Ovary (tissue), 7 donors: ENCODE measurements at regions not wholly inside any gene's neighbourhood (a gene's known extent, or its start where the extent isn't known, plus 50 kb on each side); places are given as distances from the start of the nearest gene placed in this dataset.

Source experiments
- DNase-seq, 5 donors: peaks; one replicate each; pipeline ENCODE4 v3.0.0-alpha.2; 2019 to 2020
- H3K27ac ChIP-seq, 2 donors: fragments of 200-600 bp; one replicate each; pipeline versions ENCODE4 v1.5.1 to v1.8.0; 2019 to 2022
- H3K27me3 ChIP-seq: fragments of 200-600 bp; one replicate; pipeline ENCODE4 v1.8.0; 2022
- H3K36me3 ChIP-seq: fragments of 200-600 bp; sonication (generic); one replicate; pipeline ENCODE4 v1.5.1; 2019
- H3K4me1 ChIP-seq: one replicate; pipeline ENCODE4 v1.8.1; 2013; ENCODE audit warnings: mild to moderate bottlenecking, moderate library complexity; ENCODE audit not compliant: insufficient read depth
- H3K4me3 ChIP-seq: fragments of 200-600 bp; sonication (generic); one replicate; pipeline ENCODE4 v1.5.1; 2017
- H3K9me3 ChIP-seq, 2 donors: fragments of 200-600 bp in 1 of 2; sonication (generic) in 1 of 2; one replicate each; pipeline versions ENCODE4 v1.5.1 to v1.8.1; 2013 to 2019; ENCODE audit warnings: mild to moderate bottlenecking in 1 of 2, moderate library complexity in 1 of 2
- CTCF ChIP-seq, 3 donors: fragments of 450-650 bp in 2 of 3; fragments of 200-600 bp in 1 of 3; IDR thresholded peaks; one replicate each; pipeline versions ENCODE4 v1.5.1 to v1.8.0; 2016 to 2022; ENCODE audit warnings: antibody characterized with exemption in 3 of 3, mild to moderate bottlenecking in 1 of 3
- EP300 ChIP-seq: sonication (generic); formaldehyde crosslinking; IDR thresholded peaks from one replicate; pipeline ENCODE4 v1.6.1; 2017; ENCODE audit warnings: antibody characterized with exemption
- POLR2A ChIP-seq: fragments of 450-650 bp; IDR thresholded peaks from one replicate; pipeline ENCODE4 v1.6.1; 2017; ENCODE audit warnings: antibody characterized with exemption, mild to moderate bottlenecking, moderate library complexity
- WGBS, 3 donors: extraction: QIAGEN DNeasy Blood & Tissue Kit in 1 of 3; methylation state at CpG; one replicate each; pipeline versions ENCODE4 v1.1.5 to v1.1.7; 2013 to 2017; 5-methylcytosine and 5-hydroxymethylcytosine counted together
- intact Hi-C, 4 donors: fragments of 100-400 bp; cut with DNase I; formaldehyde crosslinking; loops; one replicate each; pipeline versions ENCODE4 v1.11.0 to v1.15.1; 2022 to 2023
- donor health status: DM: no; HTN: no; CAD: no; lungs with moderate emphysema.
- donor health status: DM: no; HTN: no; CAD: no.
- donor health status: Bipolar disorder and iron deficiency.
- donor health status: DM: no; HTN: no; CAD: no.
- donor health status: DM: yes; HTN: yes; CAD: no.

DNA sequence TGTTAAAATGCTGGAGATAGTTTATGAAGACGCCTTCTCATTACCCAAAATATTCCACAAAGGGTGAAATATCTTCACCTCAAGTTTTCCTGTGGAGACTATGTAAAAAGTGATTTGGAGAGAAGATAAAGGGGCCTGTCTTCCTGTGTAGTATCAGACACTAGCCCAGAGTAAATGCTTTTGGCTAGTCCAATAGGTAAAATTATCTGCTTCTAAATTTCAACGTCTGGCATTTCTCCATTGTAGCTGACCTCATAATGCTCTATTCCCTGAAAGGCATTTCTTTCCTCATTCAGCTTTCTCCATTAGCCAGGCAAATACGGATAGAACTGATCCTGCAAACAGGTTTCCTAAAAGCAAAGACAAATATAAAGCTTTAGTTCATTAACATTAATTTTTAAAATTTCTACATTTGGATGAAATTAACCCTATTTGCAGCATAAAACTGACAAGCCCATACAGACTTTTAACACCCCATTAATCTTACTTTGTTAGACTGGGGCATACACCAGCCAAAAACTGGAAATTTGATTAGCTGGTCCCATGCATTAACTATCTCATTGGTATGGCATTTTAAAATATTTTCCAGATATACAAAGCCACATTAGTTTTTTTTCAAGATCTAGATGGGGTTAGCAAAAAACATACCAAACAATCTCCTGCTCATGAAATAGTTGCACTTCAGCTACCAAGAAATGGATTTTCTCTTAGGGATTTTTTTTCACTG is 548.8 kb downstream of the EFNA5 start:
- no peaks in the 10 kb centered on the region for H3K9me3 ChIP-seq

GRCh38 chr5:107119656-107120055 is 551.1 kb downstream of the EFNA5 start:
- DNase-seq, result no peak

More for the DNA sequence above, 548.8 kb downstream of the EFNA5 start:
- Histone ChIP-seq H3K36me3 (no peaks in the 10 kb centered on the region), H3K4me1 (no peaks in the 10 kb centered on the region), H3K27ac (no peak overlapping the region), H3K4me3 (no peak overlapping the region), H3K27me3 (no peaks in the 10 kb centered on the region)
- TF ChIP-seq CTCF (IDR thresholded peaks at IDR 0.05), result no peak
- TF ChIP-seq POLR2A, result no peak
- no peak for TF ChIP-seq EP300
- DNase-seq, result no peak
- intact Hi-C loops, result no loop called here
- 51 to 61% (median 56%) methylated on average over 3 of the region's 3 CpGs for WGBS, 3 donors

GRCh38 chr5:107118184-107119019 is 552.3 kb downstream of the EFNA5 start:
- TF ChIP-seq CTCF (IDR thresholded peaks at IDR 0.05) (no peak), POLR2A (no peak), EP300 (no peak)
- Histone ChIP-seq H3K9me3 (no peaks in the 10 kb centered on the region), H3K27ac (no peak overlapping the region), H3K4me3 (no peak overlapping the region), H3K4me1 (no peaks in the 10 kb centered on the region), H3K27me3 (no peaks in the 10 kb centered on the region), H3K36me3 (no peaks in the 10 kb centered on the region)
- intact Hi-C loops, result no loop called here
- WGBS, 3 donors, result 81 to 87% (median 83%) methylated on average over 6 of the region's 6 CpGs
- DNase-seq, result no peak

More at GRCh38 chr5:107119656-107120055, 551.1 kb downstream of the EFNA5 start:
- H3K9me3 ChIP-seq, result no peaks in the 10 kb centered on the region
- H3K36me3 ChIP-seq, result no peaks in the 10 kb centered on the region
- H3K27me3 ChIP-seq, result no peaks in the 10 kb centered on the region
- H3K27ac ChIP-seq, result no peak overlapping the region
- no peak overlapping the region for H3K4me3 ChIP-seq
- H3K4me1 ChIP-seq, result no peaks in the 10 kb centered on the region
- TF ChIP-seq POLR2A (no peak), EP300 (no peak), CTCF (IDR thresholded peaks at IDR 0.05) (no peak)
- intact Hi-C loops, result no loop called here
- 89 to 96% (median 95%) methylated on average over 2 of the region's 2 CpGs for WGBS, 3 donors

- H3K27ac ChIP-seq, result no peak overlapping the region
- H3K9me3 ChIP-seq, result no peaks in the 10 kb centered on the region
- DNase-seq, result no peak
- H3K4me3 ChIP-seq, result no peak overlapping the region
- H3K36me3 ChIP-seq, result no peaks in the 10 kb centered on the region
- intact Hi-C loops, result no loop called here
- WGBS, 3 donors, result 45 to 55% (median 48%) methylated on average over 5 of the region's 5 CpGs
- TF ChIP-seq CTCF (IDR thresholded peaks at IDR 0.05) (no peak), EP300 (no peak), POLR2A (no peak)
- no peaks in the 10 kb centered on the region for H3K4me1 ChIP-seq
- H3K27me3 ChIP-seq, result no peaks in the 10 kb centered on the region
Measured at GRCh38 chr5:107112216-107112615, 558.5 kb downstream of the EFNA5 start.
